Omental fat pad (tissue), 3 donors: ENCODE measurements at regions not wholly inside any gene's neighbourhood (a gene's known extent, or its start where the extent isn't known, plus 50 kb on each side); places are given as distances from the start of the nearest gene placed in this dataset.

Experiments used
- ATAC-seq: fragments of 150-250 bp; one replicate; pipeline ENCODE4 v1.9.1; 2016; ENCODE audit warnings: mild to moderate bottlenecking, moderate library complexity; ENCODE audit not compliant: low FRiP score
- DNase-seq: peaks from one replicate; pipeline ENCODE4 v3.0.0-alpha.2; 2019; ENCODE audit warnings: low spot score
- CTCF ChIP-seq, 3 donors: fragments of 450-650 bp; IDR thresholded peaks; one replicate each; pipeline ENCODE4 v1.5.1; 2016 to 2017; ENCODE audit warnings: antibody characterized with exemption in 3 of 3, mild to moderate bottlenecking in 3 of 3, moderate library complexity in 2 of 3

DNA sequence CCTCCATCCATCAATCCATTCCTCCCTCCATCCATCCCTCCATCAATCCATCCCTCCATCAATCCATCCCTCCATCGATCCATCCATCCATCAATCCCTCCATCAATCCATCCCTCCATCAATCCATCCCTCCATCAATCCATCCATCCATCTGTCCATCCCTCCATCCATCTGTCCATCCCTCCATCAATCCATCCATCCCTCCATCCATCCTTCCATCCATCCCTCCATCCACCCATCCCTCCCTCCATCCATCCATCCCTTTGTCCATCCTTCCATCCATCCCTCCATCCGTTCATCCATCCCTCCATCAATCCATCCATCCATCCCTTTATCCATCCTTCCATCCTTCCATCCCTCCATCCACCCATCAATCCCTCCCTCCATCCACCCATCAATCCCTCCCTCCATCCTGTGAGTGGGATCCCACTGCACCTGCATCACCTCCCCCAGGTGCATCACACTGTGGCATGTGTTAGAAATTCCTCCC is 338.1 kb upstream of the SFSWAP start:
- ATAC-seq (no peak), DNase-seq (no peak)
- no peak for TF ChIP-seq CTCF (IDR thresholded peaks at IDR 0.05)

GRCh38 chr12:131375261-131375971 is 335.5 kb upstream of the SFSWAP start:
- ATAC-seq, result no peak
- DNase-seq, result no peak
- no peak for TF ChIP-seq CTCF (IDR thresholded peaks at IDR 0.05)

DNA sequence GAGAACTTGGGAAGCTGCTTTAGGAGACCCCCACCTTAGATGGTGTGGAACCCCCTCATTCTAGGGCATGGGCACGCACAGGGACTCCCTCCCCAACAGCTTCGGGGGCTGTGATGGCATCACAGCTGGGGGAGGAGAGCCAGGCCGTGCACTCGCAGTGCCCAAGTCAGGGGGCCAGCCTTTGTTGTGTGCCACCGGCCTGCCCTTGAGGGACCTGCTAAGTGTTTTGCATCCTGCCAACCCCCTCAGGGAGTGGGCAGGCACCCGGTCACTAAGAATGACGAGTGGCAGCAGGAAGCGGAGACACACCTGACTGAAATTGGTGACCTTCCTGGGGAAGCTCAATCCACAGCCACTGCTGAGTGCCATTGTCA is 334.9 kb upstream of the SFSWAP start:
- DNase-seq, result no peak

GRCh38 chr12:131378176-131378842 is 332.6 kb upstream of the SFSWAP start:
- ATAC-seq, result no peak
- no peak for DNase-seq

More for the DNA sequence above, 334.9 kb upstream of the SFSWAP start:
- no peak for ATAC-seq
- TF ChIP-seq CTCF (IDR thresholded peaks at IDR 0.05), result no peak

GRCh38 chr12:131378861-131379665 is 331.8 kb upstream of the SFSWAP start:
- ATAC-seq, result no peak
- no peak for DNase-seq
- no peak for TF ChIP-seq CTCF (IDR thresholded peaks at IDR 0.05)

More at GRCh38 chr12:131378176-131378842, 332.6 kb upstream of the SFSWAP start:
- no peak for TF ChIP-seq CTCF (IDR thresholded peaks at IDR 0.05)

DNA sequence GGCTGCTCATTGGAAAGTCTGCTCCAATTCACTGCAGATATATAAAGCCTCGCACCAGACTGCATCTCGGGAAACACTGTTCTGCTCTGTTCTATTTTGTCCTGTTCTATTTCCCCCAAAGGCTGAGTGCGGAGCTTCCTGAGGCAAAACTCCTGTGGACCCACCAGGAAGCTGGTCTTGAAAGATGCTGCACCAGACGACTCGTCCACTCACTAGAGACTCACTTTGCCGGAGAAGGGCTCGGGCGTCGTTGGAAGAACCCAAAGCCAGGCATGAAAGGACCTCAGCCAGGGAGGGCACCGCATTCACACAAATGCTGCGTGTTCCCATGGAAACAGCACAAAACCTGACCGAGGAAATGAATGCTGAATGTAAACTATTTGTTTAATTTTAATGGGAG is 331.2 kb upstream of the SFSWAP start:
- DNase-seq, result no peak
- ATAC-seq, result no peak
- no peak for TF ChIP-seq CTCF (IDR thresholded peaks at IDR 0.05)
